OCI-LY1 (cell line): ENCODE measurements at regions not wholly inside any gene's neighbourhood (a gene's known extent, or its start where the extent isn't known, plus 50 kb on each side); places are given as distances from the start of the nearest gene placed in this dataset.

Source experiments
- CTCF ChIP-seq: fragments of 200-600 bp; sonication (generic), shearing (Covaris generic); IDR thresholded peaks from 2 replicates; pipeline ENCODE4 v1.5.1; 2017; ENCODE audit warnings: mild to moderate bottlenecking, antibody characterized with exemption, low read length, moderate library complexity, mixed read lengths
- EZH2 ChIP-seq: fragments of 200-600 bp; sonication (generic), shearing (Covaris generic); IDR thresholded peaks from 2 replicates; pipeline ENCODE4 v1.8.0; 2017; ENCODE audit warnings: borderline replicate concordance, mixed run types, mild to moderate bottlenecking, antibody characterized with exemption, low read length, moderate library complexity, mixed read lengths

GRCh38 chrX:22538580-22538979 lies 265.9 kb downstream of the CBLL2 start:
- TF ChIP-seq CTCF (no peak), EZH2 (no peak)
